ENCODE measurements at regions not wholly inside any gene's neighbourhood (a gene's known extent, or its start where the extent isn't known, plus 50 kb on each side); places are given as distances from the start of the nearest gene placed in this dataset.

- DNase-seq (ENCODE audit: low read depth) = no peak
- TF ChIP-seq CTCF (IDR thresholded peaks at IDR 0.05; ENCODE audit: insufficient read depth, low read depth, low read length) = no peak
- no peak overlapping the region for H3K4me3 ChIP-seq (ENCODE audit: low read depth, low read length)
Observed at GRCh38 chr22:27299181-27300085, 502.1 kb downstream of the MN1 start.

- TF ChIP-seq CTCF (IDR thresholded peaks at IDR 0.05; ENCODE audit: insufficient read depth, low read depth, low read length) = no peak
- DNase-seq (ENCODE audit: low read depth) = no peak
- H3K4me3 ChIP-seq (ENCODE audit: low read depth, low read length) = no peak overlapping the region
Observed at GRCh38 chr22:27300536-27301285, 500.8 kb downstream of the MN1 start.

- H3K4me3 ChIP-seq (ENCODE audit: low read depth, low read length) = no peak overlapping the region
- TF ChIP-seq CTCF (IDR thresholded peaks at IDR 0.05; ENCODE audit: insufficient read depth, low read depth, low read length) = no peak
Observed at GRCh38 chr22:27302501-27302900, 499.1 kb downstream of the MN1 start.

GRCh38 chr22:27303718-27304117 is 497.8 kb downstream of the MN1 start:
- no peak for DNase-seq (ENCODE audit: low read depth)
- no peak overlapping the region for H3K4me3 ChIP-seq (ENCODE audit: low read depth, low read length)
- no peak for TF ChIP-seq CTCF (IDR thresholded peaks at IDR 0.05; ENCODE audit: insufficient read depth, low read depth, low read length)

More at GRCh38 chr22:27302501-27302900, 499.1 kb downstream of the MN1 start:
- no peak for DNase-seq (ENCODE audit: low read depth)

GRCh38 chr22:27306771-27307170 is 494.8 kb downstream of the MN1 start:
- no peak for TF ChIP-seq CTCF (IDR thresholded peaks at IDR 0.05; ENCODE audit: insufficient read depth, low read depth, low read length)
- no peak for DNase-seq (ENCODE audit: low read depth)
- H3K4me3 ChIP-seq (ENCODE audit: low read depth, low read length) = no peak overlapping the region

- TF ChIP-seq CTCF (IDR thresholded peaks at IDR 0.05; ENCODE audit: insufficient read depth, low read depth, low read length) = no peak
- no peak overlapping the region for H3K4me3 ChIP-seq (ENCODE audit: low read depth, low read length)
- DNase-seq (ENCODE audit: low read depth) = no peak
Observed at GRCh38 chr22:27307545-27308247, 493.9 kb downstream of the MN1 start.

Measured in fibroblast of villous mesenchyme (primary cell).